ENCODE measurements at regions not wholly inside any gene's neighbourhood (a gene's known extent, or its start where the extent isn't known, plus 50 kb on each side); places are given as distances from the start of the nearest gene placed in this dataset.

GRCh38 chr5:83001796-83002381 lies 75.3 kb downstream of the TMEM167A start:
- no peak for TF ChIP-seq CTCF (IDR thresholded peaks at IDR 0.05; ENCODE audit: low read depth, low read length)
- Histone ChIP-seq H3K27me3 (no peaks in the 10 kb centered on the region), H3K4me3 (ENCODE audit: low read depth, low read length) (no peak overlapping the region), H3K36me3 (no peaks in the 10 kb centered on the region), H3K9me3 (no peaks in the 10 kb centered on the region), H3K4me1 (no peaks in the 10 kb centered on the region; the same call in 1 of the 2 replicates)
- no peak for DNase-seq

GRCh38 chr5:83000922-83001321 lies 76.3 kb downstream of the TMEM167A start:
- TF ChIP-seq CTCF (IDR thresholded peaks at IDR 0.05; ENCODE audit: low read depth, low read length) = no peak
- Histone ChIP-seq H3K4me3 (ENCODE audit: low read depth, low read length) (no peak overlapping the region), H3K9me3 (no peaks in the 10 kb centered on the region), H3K36me3 (no peaks in the 10 kb centered on the region), H3K4me1 (no peaks in the 10 kb centered on the region; the same call in 1 of the 2 replicates), H3K27me3 (no peaks in the 10 kb centered on the region)
- DNase-seq = no peak

GRCh38 chr5:83000428-83000827 lies 76.8 kb downstream of the TMEM167A start:
- Histone ChIP-seq H3K27me3 (no peaks in the 10 kb centered on the region), H3K9me3 (no peaks in the 10 kb centered on the region), H3K4me3 (ENCODE audit: low read depth, low read length) (no peak overlapping the region), H3K4me1 (no peaks in the 10 kb centered on the region; the same call in 1 of the 2 replicates), H3K36me3 (no peaks in the 10 kb centered on the region)
- DNase-seq = no peak
- no peak for TF ChIP-seq CTCF (IDR thresholded peaks at IDR 0.05; ENCODE audit: low read depth, low read length)

GRCh38 chr5:82993416-82993815 lies 83.8 kb downstream of the TMEM167A start:
- TF ChIP-seq CTCF (IDR thresholded peaks at IDR 0.05; ENCODE audit: low read depth, low read length) = no peak
- no peak overlapping the region for H3K4me3 ChIP-seq (ENCODE audit: low read depth, low read length)
- H3K9me3 ChIP-seq = no peaks in the 10 kb centered on the region
- H3K27me3 ChIP-seq = no peaks in the 10 kb centered on the region
- H3K4me1 ChIP-seq = peaks cover 4% of the 10 kb centered on the region
- no peak for DNase-seq
- H3K36me3 ChIP-seq = no peaks in the 10 kb centered on the region

- no peak for TF ChIP-seq CTCF (IDR thresholded peaks at IDR 0.05; ENCODE audit: low read depth, low read length)
- H3K4me1 ChIP-seq = peaks cover 4% of the 10 kb centered on the region
- H3K36me3 ChIP-seq = no peaks in the 10 kb centered on the region
- H3K27me3 ChIP-seq = no peaks in the 10 kb centered on the region
- H3K4me3 ChIP-seq (ENCODE audit: low read depth, low read length) = no peak overlapping the region
- H3K9me3 ChIP-seq = no peaks in the 10 kb centered on the region
- no peak for DNase-seq
These were observed 84.5 kb downstream of the TMEM167A start for GRCh38 chr5:82992646-82993045.

GRCh38 chr5:82991678-82992323 lies 85.4 kb downstream of the TMEM167A start:
- H3K27me3 ChIP-seq = no peaks in the 10 kb centered on the region
- no peak overlapping the region for H3K4me3 ChIP-seq (ENCODE audit: low read depth, low read length)
- no peak for DNase-seq
- H3K4me1 ChIP-seq = peaks cover 4% of the 10 kb centered on the region
- H3K36me3 ChIP-seq = no peaks in the 10 kb centered on the region
- no peaks in the 10 kb centered on the region for H3K9me3 ChIP-seq
- TF ChIP-seq CTCF (IDR thresholded peaks at IDR 0.05; ENCODE audit: low read depth, low read length) = no peak

All from BE2C (cell line).